Transverse colon (tissue), 4 donors: ENCODE measurements at regions not wholly inside any gene's neighbourhood (a gene's known extent, or its start where the extent isn't known, plus 50 kb on each side); places are given as distances from the start of the nearest gene placed in this dataset.

Source experiments
- EP300 ChIP-seq: sonication (generic); formaldehyde crosslinking; IDR thresholded peaks from one replicate; pipeline ENCODE4 v1.6.1; 2017; ENCODE audit warnings: antibody characterized with exemption, low read depth
- POLR2A ChIP-seq: fragments of 450-650 bp; IDR thresholded peaks from one replicate; pipeline ENCODE4 v1.6.1; 2016; ENCODE audit warnings: antibody characterized with exemption, mild to moderate bottlenecking, moderate library complexity
- POLR2AphosphoS5 ChIP-seq, 3 donors: sonication (generic); formaldehyde crosslinking; IDR thresholded peaks; one replicate each; pipeline ENCODE4 v1.6.1; 2016; ENCODE audit warnings: antibody characterized with exemption in 3 of 3
- TF ChIP-seq, protein P1 (sequence below), 5 experiments: fragments of 200-600 bp in 3 of 5; fragments of 450-650 bp in 2 of 5; sonication (generic) in 3 of 5; IDR thresholded peaks; 1 replicate in 2 of 5; 2 replicates in 3 of 5; pipeline ENCODE4 v1.5.1; 2016 to 2017; ENCODE audit warnings: antibody characterized with exemption in 5 of 5, inconsistent platforms in 3 of 5, mild to moderate bottlenecking in 2 of 5, moderate library complexity in 1 of 5

DNA sequence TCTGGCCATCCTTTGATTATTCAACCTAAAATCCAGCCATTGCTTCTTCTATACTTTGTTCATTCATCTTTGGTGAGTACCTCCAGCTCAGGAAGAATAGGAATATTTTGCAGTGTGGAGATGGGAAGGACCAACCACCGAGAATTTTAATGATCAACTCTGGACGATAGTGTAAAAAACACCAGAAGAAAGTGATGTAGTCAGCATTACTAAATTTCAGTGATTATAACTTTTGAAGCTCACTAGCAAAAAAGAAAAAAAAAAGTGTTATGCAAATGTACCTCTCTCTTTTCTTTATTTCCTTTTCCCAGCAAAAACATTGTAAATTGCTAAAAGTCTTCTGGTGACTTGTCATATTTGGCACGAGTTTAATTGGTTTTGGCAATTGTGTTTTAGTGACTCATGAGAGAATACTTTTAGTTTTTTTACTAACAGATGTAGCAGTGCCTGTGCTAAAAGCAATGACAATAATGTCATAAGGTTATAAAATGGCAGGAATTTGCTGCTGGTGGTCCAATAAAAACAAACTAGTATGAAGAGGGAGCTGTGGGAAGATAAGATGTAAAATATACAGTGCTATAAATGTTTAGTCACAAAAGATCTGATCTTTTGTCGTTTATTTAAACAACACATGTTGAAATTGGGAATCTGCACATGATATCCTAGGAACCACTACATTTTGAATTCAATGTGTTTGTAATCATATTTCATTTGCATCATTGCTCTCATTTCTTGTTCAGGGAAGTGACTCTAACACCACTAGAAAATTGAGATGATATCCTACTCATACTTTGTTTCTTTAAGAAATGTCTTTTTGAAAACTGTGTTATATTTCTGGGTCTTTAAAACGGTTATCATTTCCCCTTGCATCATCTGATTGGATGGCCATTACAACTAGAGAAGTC, 81.3 kb upstream of the ERCC6L2 start:
- TF ChIP-seq, protein P1, sequence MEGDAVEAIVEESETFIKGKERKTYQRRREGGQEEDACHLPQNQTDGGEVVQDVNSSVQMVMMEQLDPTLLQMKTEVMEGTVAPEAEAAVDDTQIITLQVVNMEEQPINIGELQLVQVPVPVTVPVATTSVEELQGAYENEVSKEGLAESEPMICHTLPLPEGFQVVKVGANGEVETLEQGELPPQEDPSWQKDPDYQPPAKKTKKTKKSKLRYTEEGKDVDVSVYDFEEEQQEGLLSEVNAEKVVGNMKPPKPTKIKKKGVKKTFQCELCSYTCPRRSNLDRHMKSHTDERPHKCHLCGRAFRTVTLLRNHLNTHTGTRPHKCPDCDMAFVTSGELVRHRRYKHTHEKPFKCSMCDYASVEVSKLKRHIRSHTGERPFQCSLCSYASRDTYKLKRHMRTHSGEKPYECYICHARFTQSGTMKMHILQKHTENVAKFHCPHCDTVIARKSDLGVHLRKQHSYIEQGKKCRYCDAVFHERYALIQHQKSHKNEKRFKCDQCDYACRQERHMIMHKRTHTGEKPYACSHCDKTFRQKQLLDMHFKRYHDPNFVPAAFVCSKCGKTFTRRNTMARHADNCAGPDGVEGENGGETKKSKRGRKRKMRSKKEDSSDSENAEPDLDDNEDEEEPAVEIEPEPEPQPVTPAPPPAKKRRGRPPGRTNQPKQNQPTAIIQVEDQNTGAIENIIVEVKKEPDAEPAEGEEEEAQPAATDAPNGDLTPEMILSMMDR (IDR thresholded peaks at IDR 0.05): no peak
- TF ChIP-seq POLR2AphosphoS5 (IDR thresholded peaks at IDR 0.05) (peak in 2 of 3 donors; percentile 37 to 46), POLR2A (no peak), EP300 (no peak)
